Suprapubic skin (tissue), 4 donors: ENCODE measurements at regions not wholly inside any gene's neighbourhood (a gene's known extent, or its start where the extent isn't known, plus 50 kb on each side); places are given as distances from the start of the nearest gene placed in this dataset.

Source experiments
- CTCF ChIP-seq, 2 donors: fragments of 200-600 bp in 1 of 2; fragments of 450-650 bp in 1 of 2; sonication (generic) in 1 of 2; IDR thresholded peaks; one replicate each; pipeline ENCODE4 v1.5.1; 2016 to 2019; ENCODE audit warnings: antibody characterized with exemption in 2 of 2, mild to moderate bottlenecking in 1 of 2, moderate library complexity in 1 of 2
- EP300 ChIP-seq: sonication (generic); formaldehyde crosslinking; IDR thresholded peaks from one replicate; pipeline ENCODE4 v1.6.1; 2017; ENCODE audit warnings: antibody characterized with exemption
- POLR2AphosphoS5 ChIP-seq, 3 donors: sonication (generic); formaldehyde crosslinking; IDR thresholded peaks; one replicate each; pipeline ENCODE4 v1.6.1; 2017; ENCODE audit warnings: antibody characterized with exemption in 3 of 3

GRCh38 chr3:110383356-110383755 lies 688.3 kb upstream of the NECTIN3 start:
- TF ChIP-seq CTCF (IDR thresholded peaks at IDR 0.05) = no peak
- TF ChIP-seq POLR2AphosphoS5 (IDR thresholded peaks at IDR 0.05) = no peak
- no peak for TF ChIP-seq EP300
